HG02938 (cell line): ENCODE measurements at regions not wholly inside any gene's neighbourhood (a gene's known extent, or its start where the extent isn't known, plus 50 kb on each side); places are given as distances from the start of the nearest gene placed in this dataset.

Experiments used
- ATAC-seq: cut with Tn5 transposase; IDR thresholded peaks from one replicate; pipeline ENCODE4 v1.9.1; 2021; ENCODE audit warnings: mild to moderate bottlenecking, moderate library complexity; ENCODE audit not compliant: unreplicated experiment

GRCh38 chr15:47644722-47645121 is 72.6 kb upstream of the SEMA6D start:
- no peak for ATAC-seq

- no peak for ATAC-seq
Observed at GRCh38 chr15:47650564-47650963, 66.7 kb upstream of the SEMA6D start.

GRCh38 chr15:47652328-47652727 is 65.0 kb upstream of the SEMA6D start:
- ATAC-seq, result no peak

- no peak for ATAC-seq
Observed at GRCh38 chr15:47652844-47653243, 64.5 kb upstream of the SEMA6D start.

- ATAC-seq, result no peak
Observed at GRCh38 chr15:47661661-47662180, 55.6 kb upstream of the SEMA6D start.

- no peak for ATAC-seq
Observed at GRCh38 chr15:47663101-47663500, 54.2 kb upstream of the SEMA6D start.
